Psoas muscle (tissue), 7 donors: ENCODE measurements at regions not wholly inside any gene's neighbourhood (a gene's known extent, or its start where the extent isn't known, plus 50 kb on each side); places are given as distances from the start of the nearest gene placed in this dataset.

ENCODE experiments used
- ATAC-seq, 4 donors: fragments of 200-7000 bp; cut with Tn5 transposase; one replicate each; pipeline ENCODE4 v1.9.1; 2020; ENCODE audit warnings: moderate library complexity in 3 of 4, mild to moderate bottlenecking in 2 of 4
- DNase-seq, 2 donors: peaks; one replicate each; pipeline ENCODE4 v3.0.0-alpha.2; 2020
- H3K27ac ChIP-seq: fragments of 200-600 bp; one replicate; pipeline ENCODE4 v1.8.0; 2022
- H3K27me3 ChIP-seq, 3 donors: fragments of 200-600 bp in 1 of 3; one replicate each; pipeline versions ENCODE4 v1.6.1 to v1.8.0; 2013 to 2022; ENCODE audit warnings: low read length in 2 of 3, mild to moderate bottlenecking in 2 of 3, moderate library complexity in 1 of 3; ENCODE audit not compliant: insufficient read depth in 3 of 3
- H3K36me3 ChIP-seq, 2 donors: fragments of 200-600 bp in 1 of 2; one replicate each; pipeline versions ENCODE4 v1.6.1 to v1.8.0; 2013 to 2022; ENCODE audit warnings: low read depth in 1 of 2, mild to moderate bottlenecking in 1 of 2, moderate library complexity in 1 of 2; ENCODE audit not compliant: insufficient read depth in 1 of 2
- H3K4me1 ChIP-seq: fragments of 200-600 bp; one replicate; pipeline ENCODE4 v1.8.0; 2022
- H3K4me3 ChIP-seq: fragments of 200-600 bp; one replicate; pipeline ENCODE4 v1.8.0; 2022; ENCODE audit warnings: mild to moderate bottlenecking
- H3K9me3 ChIP-seq: fragments of 200-600 bp; one replicate; pipeline ENCODE4 v1.8.0; 2022
- CTCF ChIP-seq: fragments of 200-600 bp; IDR thresholded peaks from one replicate; pipeline ENCODE4 v1.8.0; 2022; ENCODE audit warnings: antibody characterized with exemption
- WGBS, 3 donors: extraction: QIAGEN DNeasy Blood & Tissue Kit; methylation state at CpG; one replicate each; pipeline versions ENCODE4 v1.1.6 to v1.1.7; 2013; 5-methylcytosine and 5-hydroxymethylcytosine counted together
- intact Hi-C, 2 donors: fragments of 100-400 bp; cut with DNase I; formaldehyde crosslinking; loops; one replicate each; pipeline versions ENCODE4 v1.11.0 to v1.14.2; 2022
- donor health status: healthy with polysubstance abuse.
- donor health status: DM: no; HTN: no; CAD: no; lungs with moderate emphysema.
- donor health status: Bipolar disorder and iron deficiency.
- donor health status: healthy.
- donor health status: DM: yes; HTN: yes; CAD: no.
- donor health status: DM: no; HTN: no; CAD: no.
- donor health status: DM: yes; HTN: yes; CAD: no.

- Histone ChIP-seq H3K4me3 (no peak overlapping the region), H3K27me3 (no peaks in the 10 kb centered on the region), H3K36me3 (no peaks in the 10 kb centered on the region), H3K9me3 (no peaks in the 10 kb centered on the region), H3K4me1 (no peaks in the 10 kb centered on the region), H3K27ac (no peak overlapping the region)
- 93 to 99% (median 96%) methylated on average over 4 of the region's 4 CpGs for WGBS, 3 donors
- intact Hi-C loops: no loop called here
- no peak for TF ChIP-seq CTCF
- DNase-seq: no peak
- no peak for ATAC-seq
Measured at GRCh38 chr3:193939527-193939926, 196.4 kb upstream of the HES1 start.

DNA sequence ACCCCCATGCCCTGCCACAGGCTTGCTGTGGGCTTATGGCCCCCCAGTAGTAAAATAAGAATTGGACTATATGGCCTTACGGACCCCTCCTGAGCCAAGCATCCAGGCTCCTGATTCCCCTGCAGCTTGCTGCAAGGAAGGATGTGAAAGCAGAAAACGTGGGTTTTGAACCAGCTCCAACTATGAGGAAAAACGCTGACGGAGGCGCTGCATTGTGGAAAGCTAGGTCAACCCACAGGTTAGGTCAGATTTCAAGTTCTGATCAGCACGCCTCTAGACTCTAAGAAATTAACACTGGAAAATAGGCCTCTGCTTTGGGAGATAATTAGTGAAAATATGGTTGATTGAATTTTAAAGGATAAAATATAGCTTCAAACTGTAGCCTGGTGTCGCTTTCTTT lies 195.4 kb upstream of the HES1 start:
- DNase-seq (no peak), ATAC-seq (no peak)
- H3K27ac ChIP-seq: no peak overlapping the region
- H3K9me3 ChIP-seq: no peaks in the 10 kb centered on the region
- no peak overlapping the region for H3K4me3 ChIP-seq
- no peak for TF ChIP-seq CTCF
- H3K27me3 ChIP-seq: no peaks in the 10 kb centered on the region
- intact Hi-C loops: no loop called here
- WGBS, 3 donors: 68 to 78% (median 70%) methylated on average over 7 of the region's 7 CpGs
- H3K4me1 ChIP-seq: no peaks in the 10 kb centered on the region
- no peaks in the 10 kb centered on the region for H3K36me3 ChIP-seq

GRCh38 chr3:193941486-193941885 lies 194.5 kb upstream of the HES1 start:
- intact Hi-C loops: no loop called here
- WGBS, 3 donors: 88 to 93% (median 90%) methylated on average over 10 of the region's 10 CpGs
- Histone ChIP-seq H3K27me3 (no peaks in the 10 kb centered on the region), H3K4me3 (no peak overlapping the region), H3K4me1 (no peaks in the 10 kb centered on the region), H3K9me3 (no peaks in the 10 kb centered on the region), H3K36me3 (no peaks in the 10 kb centered on the region), H3K27ac (no peak overlapping the region)
- no peak for DNase-seq
- no peak for ATAC-seq
- TF ChIP-seq CTCF: no peak

DNA sequence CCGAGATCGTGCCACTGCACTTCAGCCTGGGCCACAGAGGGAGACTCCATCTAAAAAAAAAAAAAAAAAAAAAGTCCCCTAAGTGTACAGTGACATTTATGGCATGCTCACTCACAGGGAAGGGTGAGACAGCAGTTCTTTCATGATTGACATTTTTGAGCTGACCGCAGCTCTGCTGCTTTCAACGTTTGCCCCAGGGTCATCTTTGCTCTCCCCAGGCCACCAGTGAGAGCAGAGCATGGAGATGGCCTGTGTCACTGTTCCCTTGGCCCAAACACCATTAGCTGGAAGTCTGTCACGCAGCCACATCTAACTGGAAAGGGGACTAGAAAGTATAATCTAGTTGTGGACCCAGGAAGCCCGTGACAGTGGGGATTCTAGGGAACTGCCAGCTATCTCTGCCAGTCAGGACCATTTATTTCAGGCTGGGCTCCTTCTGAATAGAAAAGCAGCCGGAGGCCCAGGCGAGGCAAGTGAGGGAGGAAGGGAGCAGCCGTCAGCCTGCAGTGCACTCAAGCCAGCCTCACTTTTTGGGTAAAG lies 193.4 kb upstream of the HES1 start:
- ATAC-seq (no peak), DNase-seq (no peak)
- H3K27me3 ChIP-seq: no peaks in the 10 kb centered on the region
- H3K36me3 ChIP-seq: no peaks in the 10 kb centered on the region
- no peak for TF ChIP-seq CTCF
- H3K9me3 ChIP-seq: no peaks in the 10 kb centered on the region
- WGBS, 3 donors: 83 to 89% (median 87%) methylated on average over 9 of the region's 9 CpGs
- H3K4me3 ChIP-seq: no peak overlapping the region
- intact Hi-C loops: no loop called here
- no peak overlapping the region for H3K27ac ChIP-seq
- H3K4me1 ChIP-seq: no peaks in the 10 kb centered on the region

GRCh38 chr3:193943200-193943599 lies 192.7 kb upstream of the HES1 start:
- no peak for ATAC-seq
- no peak for TF ChIP-seq CTCF

More at GRCh38 chr3:193943200-193943599, 192.7 kb upstream of the HES1 start:
- Histone ChIP-seq H3K27me3 (no peaks in the 10 kb centered on the region), H3K36me3 (no peaks in the 10 kb centered on the region), H3K4me1 (no peaks in the 10 kb centered on the region), H3K27ac (no peak overlapping the region), H3K4me3 (no peak overlapping the region), H3K9me3 (no peaks in the 10 kb centered on the region)
- WGBS, 3 donors: 67 to 88% (median 76%) methylated on average over 13 of the region's 13 CpGs
- intact Hi-C loops: no loop called here
- no peak for DNase-seq
